ENCODE measurements at regions not wholly inside any gene's neighbourhood (a gene's known extent, or its start where the extent isn't known, plus 50 kb on each side); places are given as distances from the start of the nearest gene placed in this dataset.
"Not testable (repeated sequence)": the region's sequence is repeated elsewhere in the genome, so short reads cannot be mapped to it uniquely, and the experiment has no call there.

- intact Hi-C loops (cut with DNase I, micrococcal nuclease), result no loop called here
- no peak for TF ChIP-seq CTCF (IDR thresholded peaks at IDR 0.05)
These were observed 626.7 kb downstream of the IRS1 start for GRCh38 chr2:226172939-226173338.

GRCh38 chr2:226172309-226172708 lies 627.3 kb downstream of the IRS1 start:
- Histone ChIP-seq H3K4me1 (ENCODE audit: low read depth) (no peaks in the 10 kb centered on the region), H3K36me3 (ENCODE audit: low read depth) (no peaks in the 10 kb centered on the region), H3K4me3 (no peak overlapping the region), H3K9me3 (no peaks in the 10 kb centered on the region)
- no peak for ATAC-seq
- intact Hi-C loops (cut with DNase I, micrococcal nuclease), result no loop called here
- no peak for DNase-seq
- TF ChIP-seq CTCF (IDR thresholded peaks at IDR 0.05), result no peak

More at GRCh38 chr2:226172939-226173338, 626.7 kb downstream of the IRS1 start:
- Histone ChIP-seq H3K36me3 (ENCODE audit: low read depth) (no peaks in the 10 kb centered on the region), H3K4me3 (no peak overlapping the region), H3K4me1 (ENCODE audit: low read depth) (no peaks in the 10 kb centered on the region), H3K9me3 (no peaks in the 10 kb centered on the region)
- ATAC-seq, result no peak
- DNase-seq, result no peak

DNA sequence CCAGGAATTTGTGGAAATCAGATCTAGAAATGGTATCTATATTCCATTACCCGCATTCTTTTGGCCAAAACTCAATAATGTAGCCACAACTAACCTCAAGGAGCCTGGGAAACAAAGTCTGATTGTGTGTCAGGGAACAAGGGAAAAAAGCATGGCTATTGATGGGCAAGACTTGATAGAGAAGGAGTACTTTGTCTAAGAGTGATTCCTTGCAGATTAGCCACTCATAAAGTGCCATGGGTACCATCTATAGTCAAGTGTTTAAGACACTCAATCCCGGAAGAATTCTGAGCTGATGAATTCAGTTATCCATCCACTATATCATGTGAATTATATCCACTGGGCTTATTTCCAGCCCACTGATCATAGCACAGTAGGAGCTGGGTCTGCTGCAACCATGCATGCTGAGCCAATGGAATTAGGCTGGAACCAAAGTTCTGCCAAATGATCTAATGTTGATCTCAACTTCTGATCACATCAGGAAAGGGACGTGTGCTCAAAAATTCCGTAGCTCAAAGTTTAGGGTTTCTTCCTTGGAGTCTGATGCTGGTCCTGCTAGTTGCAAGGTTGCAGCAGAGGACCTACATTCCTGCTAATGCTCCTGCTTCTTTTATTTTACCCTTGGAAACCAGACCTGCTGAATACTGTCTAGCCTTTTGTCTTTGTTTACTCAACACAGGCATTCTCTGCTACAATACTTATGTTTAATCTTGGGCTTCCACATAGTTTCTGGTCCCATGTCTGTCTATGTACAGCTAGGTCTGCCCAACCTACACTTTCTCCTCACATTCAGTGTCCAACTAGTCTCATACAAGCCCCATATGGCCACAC lies 629.7 kb downstream of the IRS1 start:
- no peaks in the 10 kb centered on the region for H3K9me3 ChIP-seq
- H3K4me1 ChIP-seq (ENCODE audit: low read depth), result no peaks in the 10 kb centered on the region
- no peaks in the 10 kb centered on the region for H3K36me3 ChIP-seq (ENCODE audit: low read depth)
- intact Hi-C loops (cut with DNase I, micrococcal nuclease), result no loop called here
- DNase-seq (no peak), ATAC-seq (no peak)
- H3K4me3 ChIP-seq, result no peak overlapping the region
- no peak for TF ChIP-seq CTCF (IDR thresholded peaks at IDR 0.05)

DNA sequence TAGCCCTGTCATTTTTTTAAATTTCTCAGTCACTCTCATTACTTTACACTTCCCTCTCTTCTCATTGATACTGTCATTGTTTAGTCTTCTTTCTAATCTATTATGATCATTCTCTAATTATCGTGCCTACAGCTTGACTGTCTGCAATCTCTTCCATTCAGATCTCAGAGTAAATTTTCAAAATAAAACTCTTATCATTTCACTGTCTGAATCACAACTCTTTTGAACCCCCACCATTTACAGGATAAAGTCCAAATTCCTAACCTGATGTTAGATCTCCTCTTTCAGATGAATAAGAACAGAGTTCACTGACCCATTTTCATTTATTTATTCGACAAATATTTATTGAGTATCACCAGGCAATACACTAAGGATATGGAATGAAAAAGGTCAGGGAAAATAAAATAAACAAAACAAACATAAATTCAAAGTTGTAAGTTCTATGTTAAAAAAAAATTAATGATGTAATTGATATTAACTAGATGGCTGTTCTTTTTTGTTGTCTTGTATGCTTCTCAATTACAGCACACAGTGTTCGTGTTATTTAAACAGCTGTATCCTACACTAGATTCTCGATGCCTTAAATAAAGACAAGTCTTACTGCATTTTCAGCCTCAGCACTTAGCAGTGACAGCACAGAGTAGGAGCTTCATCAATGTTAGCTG lies 631.0 kb downstream of the IRS1 start:
- no peak for TF ChIP-seq CTCF (IDR thresholded peaks at IDR 0.05)
- ATAC-seq, result no peak
- no peaks in the 10 kb centered on the region for H3K4me1 ChIP-seq (ENCODE audit: low read depth)
- no peak for DNase-seq
- no peaks in the 10 kb centered on the region for H3K9me3 ChIP-seq
- no peaks in the 10 kb centered on the region for H3K36me3 ChIP-seq (ENCODE audit: low read depth)
- H3K4me3 ChIP-seq, result no peak overlapping the region
- intact Hi-C loops (cut with DNase I, micrococcal nuclease), result no loop called here

DNA sequence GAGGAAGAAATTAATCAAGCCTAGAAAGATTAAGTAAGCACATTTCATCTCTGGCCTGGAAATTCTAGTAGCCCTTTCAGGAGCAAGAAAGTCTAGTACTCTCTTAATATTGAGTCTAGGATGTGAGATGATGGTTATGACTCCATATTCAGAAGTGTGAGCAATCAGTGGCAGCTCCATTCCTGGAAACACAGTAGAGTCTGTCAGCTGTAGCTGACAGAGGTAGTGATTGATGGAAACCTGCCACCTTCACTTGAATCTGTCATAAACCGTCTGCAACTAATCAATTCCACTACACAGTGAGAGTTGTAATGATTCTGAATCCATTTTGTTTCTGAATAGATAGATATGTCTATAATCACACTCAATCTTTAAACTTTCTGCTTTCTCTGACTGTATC lies 635.1 kb downstream of the IRS1 start:
- Histone ChIP-seq H3K9me3 (no peaks in the 10 kb centered on the region), H3K36me3 (ENCODE audit: low read depth) (no peaks in the 10 kb centered on the region), H3K4me3 (no peak overlapping the region), H3K4me1 (ENCODE audit: low read depth) (no peaks in the 10 kb centered on the region)
- no peak for DNase-seq
- ATAC-seq, result no peak
- intact Hi-C loops (cut with DNase I, micrococcal nuclease), result no loop called here
- TF ChIP-seq CTCF (IDR thresholded peaks at IDR 0.05), result no peak

DNA sequence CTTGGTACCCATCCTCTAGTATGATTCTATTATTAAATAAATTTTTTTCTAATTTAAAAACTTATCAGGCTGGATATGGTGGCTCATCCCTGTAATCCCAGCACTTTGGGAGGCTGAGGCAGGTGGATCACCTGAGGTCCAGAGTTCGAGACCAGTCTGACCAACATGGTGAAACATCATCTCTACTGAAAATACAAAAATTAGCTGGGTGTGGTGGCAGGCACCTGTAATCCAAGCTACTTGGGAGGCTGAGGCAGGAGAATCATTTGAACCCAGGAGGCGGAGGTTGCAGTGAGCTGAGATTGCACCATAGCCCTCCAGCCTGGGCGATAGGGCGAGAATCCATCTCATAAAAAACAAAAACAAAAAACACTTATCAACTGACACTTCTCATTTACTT lies 639.0 kb downstream of the IRS1 start:
- ATAC-seq; DNase-seq; H3K4me3 ChIP-seq; H3K9me3 ChIP-seq; intact Hi-C loops (cut with DNase I, micrococcal nuclease); H3K36me3 ChIP-seq (ENCODE audit: low read depth); H3K4me1 ChIP-seq (ENCODE audit: low read depth): not testable (repeated sequence)
